Lower leg skin (tissue), 3 donors: ENCODE measurements at regions not wholly inside any gene's neighbourhood (a gene's known extent, or its start where the extent isn't known, plus 50 kb on each side); places are given as distances from the start of the nearest gene placed in this dataset.

Experiments used
- CTCF ChIP-seq, 3 donors: fragments of 450-650 bp; IDR thresholded peaks; one replicate each; pipeline ENCODE4 v1.5.1; 2016; ENCODE audit warnings: antibody characterized with exemption in 3 of 3, mild to moderate bottlenecking in 3 of 3, moderate library complexity in 2 of 3
- POLR2A ChIP-seq, 2 donors: fragments of 450-650 bp; IDR thresholded peaks; one replicate each; pipeline ENCODE4 v1.6.1; 2016 to 2017; ENCODE audit warnings: antibody characterized with exemption in 2 of 2, mild to moderate bottlenecking in 1 of 2, moderate library complexity in 1 of 2

- TF ChIP-seq CTCF (IDR thresholded peaks at IDR 0.05) = no peak
- TF ChIP-seq POLR2A (IDR thresholded peaks at IDR 0.05) = no peak
Observed at GRCh38 chr3:148643389-148643840, 54.3 kb upstream of the AGTR1 start.
